H1 (cell line): ENCODE measurements at regions not wholly inside any gene's neighbourhood (a gene's known extent, or its start where the extent isn't known, plus 50 kb on each side); places are given as distances from the start of the nearest gene placed in this dataset.

Experiments used
- CREB1 ChIP-seq: IDR thresholded peaks from 2 replicates; pipeline ENCODE4 v1.6.1; 2012; ENCODE audit warnings: inconsistent platforms
- MAX ChIP-seq: IDR thresholded peaks from 2 replicates; pipeline ENCODE4 v1.6.1; 2012; ENCODE audit warnings: inconsistent platforms
- SIX5 ChIP-seq: IDR thresholded peaks from 2 replicates; pipeline ENCODE4 v1.6.1; 2011; ENCODE audit warnings: mild to moderate bottlenecking, low read depth, low read length

DNA sequence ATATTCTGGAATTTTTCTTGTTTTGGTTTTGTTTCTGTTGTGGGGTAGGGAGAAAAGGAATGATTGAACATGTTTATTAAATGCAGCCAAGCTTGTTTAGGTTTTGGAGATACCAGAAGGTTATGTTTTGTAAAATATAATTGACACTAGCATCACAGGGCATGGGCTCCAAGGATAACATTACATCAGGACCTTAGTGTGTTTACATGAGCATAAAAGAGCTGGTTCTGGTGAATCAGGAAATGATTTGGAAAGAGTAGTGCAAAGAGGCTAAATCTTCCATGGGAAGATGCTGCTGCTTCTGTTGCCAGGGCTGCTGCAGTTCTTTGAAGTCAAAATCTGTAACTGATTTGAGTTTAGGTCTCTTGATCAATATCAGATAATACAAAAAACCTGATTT lies 118.7 kb downstream of the ETNK1 start (continued):
- no peak for TF ChIP-seq SIX5
- TF ChIP-seq MAX: no peak
- no peak for TF ChIP-seq CREB1
